Gastrocnemius medialis (tissue), 4 donors: ENCODE measurements at regions not wholly inside any gene's neighbourhood (a gene's known extent, or its start where the extent isn't known, plus 50 kb on each side); places are given as distances from the start of the nearest gene placed in this dataset.

Source experiments
- ATAC-seq, 2 donors: fragments of 150-250 bp; one replicate each; pipeline ENCODE4 v1.9.1; 2016
- DNase-seq, 2 donors: peaks; one replicate each; pipeline ENCODE4 v3.0.0-alpha.2; 2019
- H3K27ac ChIP-seq, 4 donors: fragments of 200-600 bp; sonication (generic); 1 replicate in 1 of 4; 2 replicates in 3 of 4; pipeline ENCODE4 v1.5.1; 2016 to 2018; ENCODE audit warnings: mild to moderate bottlenecking in 2 of 4, moderate library complexity in 1 of 4
- H3K27me3 ChIP-seq, 3 donors: fragments of 200-600 bp; sonication (generic) in 2 of 3; 1 replicate in 1 of 3; 2 replicates in 2 of 3; pipeline versions ENCODE4 v1.5.1 to v1.6.0; 2016 to 2019; ENCODE audit warnings: mild to moderate bottlenecking in 1 of 3, moderate library complexity in 1 of 3
- H3K36me3 ChIP-seq, 2 donors: fragments of 200-600 bp; sonication (generic) in 1 of 2; one replicate each; pipeline ENCODE4 v1.5.1; 2017 to 2018
- H3K4me1 ChIP-seq, 2 donors: fragments of 200-600 bp; sonication (generic) in 1 of 2; one replicate each; pipeline ENCODE4 v1.5.1; 2016 to 2017; ENCODE audit warnings: mild to moderate bottlenecking in 2 of 2
- H3K4me3 ChIP-seq, 4 donors: fragments of 200-600 bp; sonication (generic) in 3 of 4; 1 replicate in 1 of 4; 2 replicates in 3 of 4; pipeline ENCODE4 v1.5.1; 2016 to 2019; ENCODE audit warnings: mild to moderate bottlenecking in 2 of 4
- H3K9me3 ChIP-seq, 3 donors: fragments of 200-600 bp; sonication (generic) in 2 of 3; 1 replicate in 1 of 3; 2 replicates in 2 of 3; pipeline ENCODE4 v1.5.1; 2016 to 2019
- POLR2A ChIP-seq, 2 donors: fragments of 450-650 bp; IDR thresholded peaks; one replicate each; pipeline ENCODE4 v1.6.1; 2017; ENCODE audit warnings: antibody characterized with exemption in 2 of 2, mild to moderate bottlenecking in 2 of 2, moderate library complexity in 2 of 2
- in situ Hi-C, 4 donors: fragments of 200-750 bp; cut with MboI; loops; one replicate each; pipeline versions ENCODE4 v1.15.0 to v1.8.0; 2017; ENCODE audit warnings: low sequenced_read_pairs in 4 of 4
- intact Hi-C: fragments of 100-400 bp; cut with DNase I; formaldehyde crosslinking; loops from one replicate; pipeline ENCODE4 v1.15.1; 2023; ENCODE audit warnings: low total_unique reads
- TF ChIP-seq, protein P1 (sequence below), 5 experiments: fragments of 450-650 bp in 3 of 5; fragments of 200-600 bp in 2 of 5; sonication (generic) in 2 of 5; IDR thresholded peaks in 4 of 5; conservative IDR thresholded peaks in 1 of 5; 1 replicate in 4 of 5; 2 replicates in 1 of 5; pipeline ENCODE4 v1.5.1; 2016 to 2019; ENCODE audit warnings: antibody characterized with exemption in 5 of 5, mild to moderate bottlenecking in 3 of 5, moderate library complexity in 3 of 5

DNA sequence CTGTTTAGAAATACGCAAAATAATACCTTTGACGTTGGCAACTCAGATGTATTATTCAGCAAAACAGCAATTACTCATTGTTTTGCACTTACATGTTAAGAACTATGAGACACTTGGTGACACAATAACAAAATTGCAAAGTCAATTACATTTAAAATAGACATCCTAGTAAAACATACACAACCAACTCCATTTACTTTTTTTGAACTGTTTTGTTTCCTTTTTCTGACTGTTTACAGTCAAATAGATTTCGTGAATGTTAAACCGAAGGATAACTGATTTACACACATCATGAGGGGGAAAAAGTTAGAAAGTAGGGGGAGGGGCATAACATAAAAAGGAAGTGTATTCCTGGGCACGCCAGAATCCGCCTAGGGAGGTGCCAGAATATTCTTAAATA is 220.1 kb downstream of the MEF2C start:
- intact Hi-C loops, result loop anchor here (5.0 to 10.0 kb wide), 2 partner anchors 521 to 758 kb away; no protein-coding TSS in a partner anchor
- ATAC-seq (no peak), DNase-seq (no peak)
- Histone ChIP-seq H3K9me3 (no peaks in the 10 kb centered on the region), H3K4me1 (peaks cover 8 to 14% of the 10 kb centered on the region in 2 donors), H3K27ac (no peak overlapping the region), H3K4me3 (no peak overlapping the region), H3K36me3 (no peaks in the 10 kb centered on the region), H3K27me3 (peaks cover 98 to 100% (median 98%) of the 10 kb centered on the region in 3 donors)
- TF ChIP-seq POLR2A (IDR thresholded peaks at IDR 0.05), result no peak
- in situ Hi-C loops, result no loop called here

DNA sequence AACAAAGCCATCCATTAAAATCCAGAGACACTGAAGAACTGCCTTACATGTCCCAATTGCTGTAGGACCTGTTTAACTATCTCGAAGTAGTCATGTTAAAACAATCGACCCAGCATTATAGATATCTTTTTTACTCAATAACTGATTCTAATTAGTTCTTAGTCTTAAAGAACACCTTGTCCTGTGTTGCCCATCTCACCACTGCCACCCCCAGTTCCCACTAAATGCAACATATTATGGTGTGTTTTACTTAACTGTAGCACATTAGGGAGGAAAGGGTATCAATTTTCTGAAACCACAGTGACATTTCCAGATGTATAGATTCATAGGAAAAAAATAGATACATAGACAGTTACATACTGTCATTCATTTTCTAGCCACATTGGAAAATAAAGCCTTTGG is 221.2 kb downstream of the MEF2C start:
- H3K27me3 ChIP-seq, result peaks cover 98 to 100% (median 98%) of the 10 kb centered on the region in 3 donors
- H3K36me3 ChIP-seq, result no peaks in the 10 kb centered on the region
- no peak overlapping the region for H3K4me3 ChIP-seq
- DNase-seq (no peak), ATAC-seq (no peak)
- intact Hi-C loops, result loop anchor here (5.0 to 10.0 kb wide), 2 partner anchors 520 to 757 kb away; no protein-coding TSS in a partner anchor
- no peaks in the 10 kb centered on the region for H3K9me3 ChIP-seq
- no peak overlapping the region for H3K27ac ChIP-seq
- in situ Hi-C loops, result no loop called here
- TF ChIP-seq POLR2A (IDR thresholded peaks at IDR 0.05), result no peak
- TF ChIP-seq, protein P1, sequence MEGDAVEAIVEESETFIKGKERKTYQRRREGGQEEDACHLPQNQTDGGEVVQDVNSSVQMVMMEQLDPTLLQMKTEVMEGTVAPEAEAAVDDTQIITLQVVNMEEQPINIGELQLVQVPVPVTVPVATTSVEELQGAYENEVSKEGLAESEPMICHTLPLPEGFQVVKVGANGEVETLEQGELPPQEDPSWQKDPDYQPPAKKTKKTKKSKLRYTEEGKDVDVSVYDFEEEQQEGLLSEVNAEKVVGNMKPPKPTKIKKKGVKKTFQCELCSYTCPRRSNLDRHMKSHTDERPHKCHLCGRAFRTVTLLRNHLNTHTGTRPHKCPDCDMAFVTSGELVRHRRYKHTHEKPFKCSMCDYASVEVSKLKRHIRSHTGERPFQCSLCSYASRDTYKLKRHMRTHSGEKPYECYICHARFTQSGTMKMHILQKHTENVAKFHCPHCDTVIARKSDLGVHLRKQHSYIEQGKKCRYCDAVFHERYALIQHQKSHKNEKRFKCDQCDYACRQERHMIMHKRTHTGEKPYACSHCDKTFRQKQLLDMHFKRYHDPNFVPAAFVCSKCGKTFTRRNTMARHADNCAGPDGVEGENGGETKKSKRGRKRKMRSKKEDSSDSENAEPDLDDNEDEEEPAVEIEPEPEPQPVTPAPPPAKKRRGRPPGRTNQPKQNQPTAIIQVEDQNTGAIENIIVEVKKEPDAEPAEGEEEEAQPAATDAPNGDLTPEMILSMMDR (IDR thresholded peaks at IDR 0.05 in 4 of 5, conservative IDR thresholded peaks at IDR 0.05 in 1 of 5), result no peak
- H3K4me1 ChIP-seq, result peaks cover 8% of the 10 kb centered on the region in 2 donors

DNA sequence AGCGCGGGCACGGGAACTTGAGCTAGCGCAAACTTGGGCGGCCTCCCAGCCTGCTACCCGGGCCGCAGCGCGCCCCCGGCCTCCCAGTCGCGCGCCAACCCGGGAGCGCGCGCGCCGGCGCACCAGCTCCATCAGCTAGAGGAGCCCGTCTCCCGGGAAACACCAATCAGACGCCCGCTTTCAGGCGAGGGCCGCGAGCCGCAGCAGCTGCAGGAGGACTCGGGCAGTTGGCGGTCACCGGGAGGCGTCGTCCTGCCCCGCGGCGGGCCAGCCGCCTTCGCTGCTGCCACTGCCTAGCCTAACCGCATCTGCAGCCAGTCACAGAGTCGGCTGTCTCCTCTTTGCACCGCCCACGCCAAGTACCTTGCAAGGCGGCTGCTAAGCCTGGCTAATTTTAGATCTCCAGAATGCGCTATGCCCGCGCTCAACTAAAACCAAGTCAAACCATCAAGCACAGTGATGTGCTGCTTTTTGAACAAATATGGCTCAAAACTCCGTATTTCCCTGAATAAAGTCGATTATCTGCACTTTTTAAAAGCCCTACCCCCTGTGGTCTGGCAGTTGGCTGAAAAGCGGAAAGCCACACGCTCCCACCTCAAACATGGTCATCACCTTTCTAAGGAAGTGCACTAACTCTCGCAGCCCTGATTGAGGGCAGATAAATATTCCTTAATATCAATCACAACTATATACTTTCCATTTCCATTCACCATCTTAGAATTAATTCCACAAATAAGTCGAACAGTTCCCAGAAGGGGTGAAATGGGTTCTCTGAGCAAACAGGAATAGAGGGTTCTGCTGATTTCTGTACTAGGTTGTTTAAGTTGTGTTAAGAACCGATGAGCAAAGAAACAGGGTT is 221.8 kb downstream of the MEF2C start:
- TF ChIP-seq, protein P1 (IDR thresholded peaks at IDR 0.05 in 4 of 5, conservative IDR thresholded peaks at IDR 0.05 in 1 of 5), result no peak
- no peak for TF ChIP-seq POLR2A (IDR thresholded peaks at IDR 0.05)
- in situ Hi-C loops (no loop called here), intact Hi-C loops (loop anchor here (5.0 to 10.0 kb wide), 2 partner anchors 519 to 756 kb away; no protein-coding TSS in a partner anchor)
- DNase-seq (peak in 1 of 2 donors; percentile 23), ATAC-seq (peak in 1 of 2 donors; percentile 49)
- Histone ChIP-seq H3K27ac (no peak overlapping the region), H3K9me3 (no peaks in the 10 kb centered on the region), H3K27me3 (peaks cover 96 to 100% (median 98%) of the 10 kb centered on the region in 3 donors), H3K36me3 (no peaks in the 10 kb centered on the region), H3K4me3 (peak overlapping the region; percentile 29 to 43 (median 36)), H3K4me1 (peaks cover 7 to 8% of the 10 kb centered on the region in 2 donors)

DNA sequence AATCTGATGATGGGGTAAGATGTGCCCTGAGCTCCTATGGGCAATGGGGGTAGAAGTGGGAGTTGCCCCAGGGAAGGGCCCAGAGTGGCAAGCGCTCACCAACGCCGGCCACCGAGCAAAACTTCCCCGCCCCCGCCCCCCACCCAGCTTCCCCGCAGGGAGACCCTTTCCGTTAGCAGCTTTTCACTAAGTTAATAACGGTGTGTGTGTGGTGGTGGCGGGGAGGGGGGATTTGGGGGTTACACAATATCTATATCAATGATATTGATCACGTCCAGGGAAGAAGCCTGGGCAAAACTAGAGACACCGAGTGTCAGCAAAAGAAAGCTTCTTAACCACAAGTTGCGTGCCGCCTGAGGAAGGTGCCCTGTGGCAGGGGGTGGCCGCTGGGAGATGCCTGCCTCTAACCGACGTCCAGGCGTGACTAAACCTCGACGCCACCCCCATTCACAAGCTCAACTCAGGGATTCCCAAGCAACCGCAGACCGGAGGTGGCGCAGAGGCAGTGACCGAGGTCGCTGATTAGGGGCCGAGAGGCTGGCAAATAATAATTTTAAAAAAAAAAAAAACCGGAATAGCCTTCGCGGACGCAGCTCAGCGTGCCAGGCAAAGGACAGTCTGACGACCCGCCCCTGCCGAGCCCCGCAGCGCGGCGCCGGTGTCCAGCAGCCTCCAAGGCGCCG is 222.6 kb downstream of the MEF2C start:
- intact Hi-C loops (loop anchor here (5.0 to 10.0 kb wide), 2 partner anchors 518 to 756 kb away; no protein-coding TSS in a partner anchor), in situ Hi-C loops (no loop called here)
- Histone ChIP-seq H3K36me3 (no peaks in the 10 kb centered on the region), H3K27ac (no peak overlapping the region), H3K4me3 (peak overlapping the region; percentile 29 to 43 (median 36)), H3K9me3 (no peaks in the 10 kb centered on the region), H3K27me3 (peaks cover 92 to 100% (median 94%) of the 10 kb centered on the region in 3 donors), H3K4me1 (peaks cover 7 to 8% of the 10 kb centered on the region in 2 donors)
- no peak for DNase-seq
- TF ChIP-seq, protein P1 (IDR thresholded peaks at IDR 0.05 in 4 of 5, conservative IDR thresholded peaks at IDR 0.05 in 1 of 5), result no peak
- no peak for TF ChIP-seq POLR2A (IDR thresholded peaks at IDR 0.05)
- no peak for ATAC-seq
